ENCODE measurements at regions not wholly inside any gene's neighbourhood (a gene's known extent, or its start where the extent isn't known, plus 50 kb on each side); places are given as distances from the start of the nearest gene placed in this dataset.

- peaks cover 0 to 29% (median 8%) of the 10 kb centered on the region in 8 donors for H3K9me3 ChIP-seq
- H3K36me3 ChIP-seq = no peaks in the 10 kb centered on the region
- no peak for DNase-seq
- H3K4me1 ChIP-seq = no peaks in the 10 kb centered on the region
- H3K4me3 ChIP-seq = no peak overlapping the region
- WGBS, 5 donors = 88 to 95% (median 91%) methylated on average over 16 of the region's 16 CpGs
- H3K27ac ChIP-seq = no peak overlapping the region
- intact Hi-C loops (cut with DNase I; ENCODE audit: low total_unique reads) = no loop called here
- TF ChIP-seq POLR2A (IDR thresholded peaks at IDR 0.05) (no peak), POLR2AphosphoS5 (IDR thresholded peaks at IDR 0.05) (no peak), CTCF (IDR thresholded peaks at IDR 0.05 in 8 of 11, conservative IDR thresholded peaks at IDR 0.05 in 3 of 11) (no peak)
- H3K27me3 ChIP-seq (replicated peaks in 1 of 7) = no peaks in the 10 kb centered on the region
Observed at GRCh38 chr5:2696156-2696807, 55.2 kb downstream of the IRX2 start.

GRCh38 chr5:2695200-2695891 is 56.1 kb downstream of the IRX2 start:
- no peaks in the 10 kb centered on the region for H3K36me3 ChIP-seq
- no peaks in the 10 kb centered on the region for H3K4me1 ChIP-seq
- no peaks in the 10 kb centered on the region for H3K27me3 ChIP-seq (replicated peaks in 1 of 7)
- 75 to 87% (median 84%) methylated on average over 8 of the region's 8 CpGs for WGBS, 5 donors
- no peak overlapping the region for H3K4me3 ChIP-seq
- no peak for TF ChIP-seq POLR2A (IDR thresholded peaks at IDR 0.05)
- TF ChIP-seq POLR2AphosphoS5 (IDR thresholded peaks at IDR 0.05) = no peak
- no peak for TF ChIP-seq CTCF (IDR thresholded peaks at IDR 0.05 in 8 of 11, conservative IDR thresholded peaks at IDR 0.05 in 3 of 11)
- intact Hi-C loops (cut with DNase I; ENCODE audit: low total_unique reads) = no loop called here
- no peak for DNase-seq
- no peak overlapping the region for H3K27ac ChIP-seq
- H3K9me3 ChIP-seq = peaks cover 0 to 31% (median 11%) of the 10 kb centered on the region in 8 donors

- Histone ChIP-seq H3K9me3 (peaks cover 0 to 37% (median 11%) of the 10 kb centered on the region in 8 donors), H3K27me3 (replicated peaks in 1 of 7) (peaks cover 0 to 13% (median 0%) of the 10 kb centered on the region in 7 donors), H3K4me3 (no peak overlapping the region), H3K27ac (no peak overlapping the region), H3K36me3 (no peaks in the 10 kb centered on the region), H3K4me1 (no peaks in the 10 kb centered on the region)
- DNase-seq = no peak
- intact Hi-C loops (cut with DNase I; ENCODE audit: low total_unique reads) = no loop called here
- WGBS, 5 donors = 50 to 68% (median 57%) methylated on average over 1 of the region's 1 CpG
- TF ChIP-seq CTCF (IDR thresholded peaks at IDR 0.05 in 8 of 11, conservative IDR thresholded peaks at IDR 0.05 in 3 of 11) (no peak), POLR2A (IDR thresholded peaks at IDR 0.05) (no peak), POLR2AphosphoS5 (IDR thresholded peaks at IDR 0.05) (no peak)
Observed at GRCh38 chr5:2691530-2691929, 59.9 kb downstream of the IRX2 start.

GRCh38 chr5:2690293-2690692 is 61.2 kb downstream of the IRX2 start:
- Histone ChIP-seq H3K4me1 (no peaks in the 10 kb centered on the region), H3K9me3 (peaks cover 0 to 28% (median 11%) of the 10 kb centered on the region in 8 donors), H3K27ac (no peak overlapping the region), H3K27me3 (replicated peaks in 1 of 7) (peaks cover 0 to 14% (median 0%) of the 10 kb centered on the region in 7 donors), H3K36me3 (no peaks in the 10 kb centered on the region), H3K4me3 (no peak overlapping the region)
- DNase-seq = no peak
- 73 to 85% (median 81%) methylated on average over 6 of the region's 6 CpGs for WGBS, 5 donors
- TF ChIP-seq CTCF (IDR thresholded peaks at IDR 0.05 in 8 of 11, conservative IDR thresholded peaks at IDR 0.05 in 3 of 11) (no peak), POLR2AphosphoS5 (IDR thresholded peaks at IDR 0.05) (no peak), POLR2A (IDR thresholded peaks at IDR 0.05) (no peak)
- intact Hi-C loops (cut with DNase I; ENCODE audit: low total_unique reads) = no loop called here

Measured in spleen (tissue), 11 donors.